GM10248 (cell line): ENCODE measurements at regions not wholly inside any gene's neighbourhood (a gene's known extent, or its start where the extent isn't known, plus 50 kb on each side); places are given as distances from the start of the nearest gene placed in this dataset.

Experiments used
- CTCF ChIA-PET: fragments of 300-600 bp; sonication (Branson Sonifier 250); formaldehyde crosslinking; extraction: SDS; loops from one replicate; lab custom pipeline; 2021; ENCODE audit warnings: antibody characterized with exemption; lab: Yijun Ruan, JAX
- POLR2A ChIA-PET: fragments of 350-650 bp; sonication (Branson Sonifier 250); formaldehyde crosslinking; extraction: SDS; loops from one replicate; lab custom pipeline; 2020; ENCODE audit warnings: antibody characterized with exemption; lab: Yijun Ruan, JAX
- DNase-seq: peaks from one replicate; pipeline ENCODE4 v3.0.0; 2012; ENCODE audit errors: extremely low spot score
- TF ChIP-seq, protein P1 (sequence below): IDR thresholded peaks from 2 replicates; pipeline ENCODE4 v1.5.1; 2012; ENCODE audit warnings: mild to moderate bottlenecking, low read depth; ENCODE audit errors: extremely low read depth, missing control alignments, control extremely low read depth

DNA sequence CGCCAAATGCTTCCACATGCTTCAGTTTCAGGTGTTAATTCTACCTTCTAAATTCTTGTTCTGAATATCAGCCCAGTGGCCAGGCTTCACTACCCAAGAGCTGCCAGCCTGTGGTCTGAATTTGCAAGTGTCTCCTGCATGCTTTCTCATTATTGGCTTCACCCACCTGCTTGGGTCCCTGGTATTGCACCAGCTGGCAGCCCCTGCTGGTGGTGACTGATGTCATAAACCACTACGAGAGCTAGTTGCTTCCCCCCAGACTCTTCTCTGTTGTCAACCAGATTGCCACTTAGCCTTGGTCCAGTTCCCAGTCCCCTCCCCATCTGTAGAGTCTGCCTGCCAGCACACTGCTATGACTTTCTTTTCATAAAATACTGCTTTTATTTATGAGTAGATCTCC lies 197.7 kb upstream of the DUSP10 start:
- POLR2A ChIA-PET, result interaction anchor here (1.1 kb wide), 1 partner anchor 196 kb away, joined by 3 read pairs; no protein-coding TSS in a partner anchor

GRCh38 chr1:221937155-221937953 lies 195.5 kb upstream of the DUSP10 start:
- no peak for DNase-seq
- ChIA-PET CTCF (interaction anchor here (0.8 kb wide), 1 partner anchor 64 kb away, joined by 3 read pairs; no protein-coding TSS in a partner anchor), POLR2A (no interaction called here)
- TF ChIP-seq, protein P1, sequence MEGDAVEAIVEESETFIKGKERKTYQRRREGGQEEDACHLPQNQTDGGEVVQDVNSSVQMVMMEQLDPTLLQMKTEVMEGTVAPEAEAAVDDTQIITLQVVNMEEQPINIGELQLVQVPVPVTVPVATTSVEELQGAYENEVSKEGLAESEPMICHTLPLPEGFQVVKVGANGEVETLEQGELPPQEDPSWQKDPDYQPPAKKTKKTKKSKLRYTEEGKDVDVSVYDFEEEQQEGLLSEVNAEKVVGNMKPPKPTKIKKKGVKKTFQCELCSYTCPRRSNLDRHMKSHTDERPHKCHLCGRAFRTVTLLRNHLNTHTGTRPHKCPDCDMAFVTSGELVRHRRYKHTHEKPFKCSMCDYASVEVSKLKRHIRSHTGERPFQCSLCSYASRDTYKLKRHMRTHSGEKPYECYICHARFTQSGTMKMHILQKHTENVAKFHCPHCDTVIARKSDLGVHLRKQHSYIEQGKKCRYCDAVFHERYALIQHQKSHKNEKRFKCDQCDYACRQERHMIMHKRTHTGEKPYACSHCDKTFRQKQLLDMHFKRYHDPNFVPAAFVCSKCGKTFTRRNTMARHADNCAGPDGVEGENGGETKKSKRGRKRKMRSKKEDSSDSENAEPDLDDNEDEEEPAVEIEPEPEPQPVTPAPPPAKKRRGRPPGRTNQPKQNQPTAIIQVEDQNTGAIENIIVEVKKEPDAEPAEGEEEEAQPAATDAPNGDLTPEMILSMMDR, result no peak

More for the DNA sequence above, 197.7 kb upstream of the DUSP10 start:
- CTCF ChIA-PET, result interaction anchor here (1.0 kb wide), 1 partner anchor 9 kb away, joined by 4 read pairs; no protein-coding TSS in a partner anchor
- TF ChIP-seq, protein P1, result no peak
- DNase-seq, result no peak

- DNase-seq, result no peak
- TF ChIP-seq, protein P1, result no peak
- CTCF ChIA-PET, result no interaction called here
- POLR2A ChIA-PET, result no interaction called here
Observed at GRCh38 chr1:221933814-221934213, 191.9 kb upstream of the DUSP10 start.

DNA sequence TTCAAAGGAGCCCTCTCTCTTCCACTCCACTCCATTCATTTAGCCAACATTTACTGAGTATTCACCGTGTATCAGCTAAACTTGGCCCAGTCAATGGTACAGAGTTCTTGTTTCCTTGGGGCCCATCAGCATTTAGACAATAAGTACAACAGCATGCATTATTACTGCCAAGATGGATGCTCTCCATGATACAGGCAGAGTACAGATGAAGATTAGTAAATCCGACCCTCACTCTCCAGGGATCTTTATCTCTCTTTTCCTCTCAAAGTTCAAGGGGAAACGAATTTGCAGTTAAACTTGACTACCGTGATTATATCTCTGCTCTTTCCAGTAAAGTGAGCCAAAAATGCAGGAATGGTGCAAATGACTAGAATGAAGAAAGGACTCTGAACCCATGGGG lies 184.6 kb upstream of the DUSP10 start:
- CTCF ChIA-PET, result no interaction called here
- DNase-seq, result no peak
- TF ChIP-seq, protein P1, result no peak
- POLR2A ChIA-PET, result no interaction called here

DNA sequence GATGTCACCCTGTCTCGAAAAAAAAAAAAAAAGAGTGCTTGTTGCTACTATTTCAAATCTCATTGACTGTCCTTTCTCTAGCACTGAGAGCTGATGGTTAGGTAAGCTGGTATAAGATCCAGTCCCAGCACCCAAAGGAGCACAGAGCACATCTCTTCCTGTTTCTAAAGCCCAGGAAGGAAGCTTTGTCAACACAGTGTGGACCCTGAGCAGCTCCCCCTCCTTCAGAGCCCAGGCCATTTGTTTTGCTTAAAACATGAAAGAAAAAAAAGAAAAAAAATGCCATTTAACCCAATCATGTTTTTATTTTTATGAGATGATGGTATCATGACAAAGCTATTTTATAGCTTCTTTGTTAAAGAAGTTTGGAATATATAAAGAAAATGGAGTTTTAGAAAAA lies 184.1 kb upstream of the DUSP10 start:
- CTCF ChIA-PET, result no interaction called here
- TF ChIP-seq, protein P1, result no peak
- POLR2A ChIA-PET, result no interaction called here
- no peak for DNase-seq

GRCh38 chr1:221923929-221924598 lies 182.2 kb upstream of the DUSP10 start:
- TF ChIP-seq, protein P1, result no peak
- DNase-seq, result no peak
- ChIA-PET CTCF (interaction anchor here (0.8 to 1.7 kb wide), 2 partner anchors 9 to 282 kb away, joined by 3 to 5 read pairs; no protein-coding TSS in a partner anchor), POLR2A (no interaction called here)
